ENCODE measurements at regions not wholly inside any gene's neighbourhood (a gene's known extent, or its start where the extent isn't known, plus 50 kb on each side); places are given as distances from the start of the nearest gene placed in this dataset.

DNA sequence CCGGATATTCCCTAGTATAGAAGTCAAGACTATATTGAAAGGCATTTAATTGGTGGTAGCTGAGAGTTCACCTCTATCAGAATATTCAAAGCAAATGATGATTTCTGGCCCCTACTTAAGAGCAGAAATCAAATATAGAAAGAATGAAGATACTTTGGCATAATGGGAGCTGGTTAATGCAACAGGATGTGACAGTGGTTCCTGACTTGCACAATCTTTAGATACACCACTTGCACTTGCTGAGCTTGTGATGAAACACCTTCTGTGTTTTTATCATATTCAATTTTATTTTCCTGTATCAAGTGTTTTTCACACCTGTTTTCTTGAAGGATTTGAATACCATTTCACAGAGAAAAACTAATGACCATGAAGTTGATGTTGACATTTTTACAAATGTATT lies 124.1 kb upstream of the CDH19 start:
- no peak for DNase-seq

DNA sequence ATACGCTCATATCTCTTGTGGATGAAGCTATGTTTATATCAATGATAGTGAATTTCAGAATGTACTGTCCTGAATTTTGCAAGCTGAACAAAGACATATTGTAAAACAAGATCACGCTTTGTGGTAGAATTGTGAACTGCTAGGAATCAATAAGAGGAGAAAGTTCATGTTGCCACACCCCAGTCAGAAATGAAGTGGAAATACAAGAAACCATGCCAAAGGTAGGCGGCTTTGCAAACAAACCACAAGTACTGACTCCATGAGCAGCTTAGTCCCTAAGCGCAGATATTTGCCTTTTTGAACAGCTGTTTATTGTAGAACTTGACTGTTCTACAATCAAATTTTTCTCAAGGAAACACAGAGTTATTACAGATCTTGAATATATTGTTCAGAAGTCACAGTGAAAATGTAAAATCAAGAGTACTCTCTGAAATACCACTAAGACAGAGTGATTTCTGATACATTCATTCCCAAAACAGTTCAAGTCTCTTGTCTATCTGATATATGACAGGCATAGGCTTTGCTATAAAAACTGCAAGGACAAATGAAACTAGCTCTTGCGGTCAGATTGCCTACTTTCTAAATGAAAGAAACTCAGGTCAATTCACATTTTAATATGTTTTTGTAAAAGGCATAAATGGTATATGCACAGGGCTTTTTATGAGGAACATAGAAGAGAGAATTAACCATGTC lies 120.9 kb upstream of the CDH19 start:
- DNase-seq = no peak

GRCh38 chr18:66722671-66723070 lies 118.8 kb upstream of the CDH19 start:
- DNase-seq = no peak

- no peak for DNase-seq
These were observed 104.8 kb upstream of the CDH19 start for GRCh38 chr18:66708646-66709045.

GRCh38 chr18:66707473-66707872 lies 103.6 kb upstream of the CDH19 start:
- DNase-seq = no peak

GRCh38 chr18:66695281-66695680 lies 91.4 kb upstream of the CDH19 start:
- DNase-seq = no peak

- DNase-seq = no peak
These were observed 91.0 kb upstream of the CDH19 start for GRCh38 chr18:66694852-66695251.

- DNase-seq = no peak
These were observed 83.7 kb upstream of the CDH19 start for GRCh38 chr18:66687635-66688034.

GRCh38 chr18:66682855-66683322 lies 79.0 kb upstream of the CDH19 start:
- DNase-seq = no peak

- no peak for DNase-seq
These were observed 72.8 kb upstream of the CDH19 start for GRCh38 chr18:66676699-66677098.

GRCh38 chr18:66674286-66674685 lies 70.4 kb upstream of the CDH19 start:
- no peak for DNase-seq

DNA sequence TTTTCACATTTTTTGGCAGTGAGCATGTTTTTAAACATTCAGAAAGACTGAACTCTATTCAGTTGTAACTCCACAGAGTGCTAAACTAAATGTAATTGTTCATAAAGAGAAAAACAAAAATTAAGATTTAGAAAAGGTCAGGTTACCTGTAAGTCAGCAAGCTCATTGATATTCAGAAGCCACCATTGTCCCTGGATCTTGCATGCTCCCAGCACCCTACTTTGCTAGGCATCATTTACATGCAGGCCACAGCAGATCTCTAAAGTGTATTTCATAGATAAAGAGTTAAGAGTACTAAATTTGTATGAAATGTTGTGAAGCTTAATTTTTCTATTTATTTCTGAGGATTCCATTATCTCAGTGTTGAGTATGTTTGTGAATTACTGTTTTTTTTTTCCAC lies 64.8 kb upstream of the CDH19 start:
- no peak for DNase-seq

DNA sequence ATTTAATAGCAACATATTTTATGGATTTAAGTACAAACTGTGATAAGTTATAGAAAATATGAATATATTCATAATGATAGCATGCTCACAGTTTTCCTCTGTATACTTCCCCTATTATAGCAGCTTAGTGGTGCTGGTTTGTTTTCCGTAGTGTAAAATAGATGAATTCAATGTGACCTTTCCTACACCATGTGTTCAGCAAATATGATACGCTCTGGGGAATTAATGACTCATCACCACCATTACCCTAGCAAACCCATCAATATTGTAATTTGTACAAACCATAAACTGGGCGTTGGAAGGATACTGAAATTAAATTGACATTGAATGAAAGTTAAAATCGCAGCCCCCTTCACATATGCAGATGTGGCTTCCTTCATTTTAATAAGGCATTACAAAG lies 58.7 kb upstream of the CDH19 start:
- no peak for DNase-seq

- DNase-seq = no peak
These were observed 51.5 kb upstream of the CDH19 start for GRCh38 chr18:66655407-66655806.

All from activated CD4-positive, alpha-beta T cell treated with anti-CD3 and anti-CD28 coated beads for 1 hour (primary cell).